GM18868 (cell line): ENCODE measurements at regions not wholly inside any gene's neighbourhood (a gene's known extent, or its start where the extent isn't known, plus 50 kb on each side); places are given as distances from the start of the nearest gene placed in this dataset.

Experiments
- ATAC-seq: cut with Tn5 transposase; IDR thresholded peaks from one replicate; pipeline ENCODE4 v1.9.1; 2021; ENCODE audit warnings: mild to moderate bottlenecking, moderate library complexity; ENCODE audit not compliant: unreplicated experiment

- ATAC-seq: no peak
These were observed 181.6 kb upstream of the RBMS3 start for GRCh38 chr3:29099296-29099695.

GRCh38 chr3:29099775-29100174, 181.1 kb upstream of the RBMS3 start:
- no peak for ATAC-seq

DNA sequence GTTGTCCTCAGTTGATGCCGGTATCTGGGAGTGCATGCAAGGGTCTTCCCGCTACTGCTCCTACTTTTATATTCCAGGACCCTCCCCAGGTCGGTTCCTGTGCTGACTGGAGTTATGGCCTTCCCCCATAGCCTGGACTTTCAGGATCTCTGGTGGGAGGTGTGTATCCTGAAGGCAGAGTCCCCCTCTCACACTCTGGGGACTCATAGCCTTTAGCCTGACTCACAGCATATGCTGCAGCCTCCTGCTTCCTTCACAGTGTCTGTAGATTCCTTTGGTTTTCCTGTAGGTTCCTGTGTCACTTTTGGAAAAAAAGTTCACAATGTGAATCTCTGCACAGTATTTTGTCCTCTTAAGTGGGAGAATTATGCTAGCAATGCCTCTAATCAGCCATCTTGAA, 180.6 kb upstream of the RBMS3 start:
- ATAC-seq: no peak

DNA sequence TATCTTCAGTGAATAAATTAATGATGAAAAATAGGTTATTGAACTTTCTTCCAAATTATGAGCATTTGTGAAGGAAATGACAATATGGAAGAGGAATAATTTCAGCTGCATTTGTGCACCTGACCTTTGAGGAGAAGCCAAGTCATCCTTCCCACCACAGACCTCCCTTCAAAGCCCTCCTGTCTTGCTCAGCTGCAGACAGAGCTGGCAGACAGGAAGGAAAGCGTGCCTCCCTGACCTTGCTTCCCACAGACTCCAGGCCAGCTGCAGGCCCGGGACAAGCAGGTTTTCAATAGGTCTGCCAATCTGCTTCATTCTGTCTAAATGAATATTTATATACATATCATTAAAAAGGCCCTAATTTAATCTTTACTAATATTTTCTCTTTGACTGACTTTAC, 152.9 kb upstream of the RBMS3 start:
- no peak for ATAC-seq

DNA sequence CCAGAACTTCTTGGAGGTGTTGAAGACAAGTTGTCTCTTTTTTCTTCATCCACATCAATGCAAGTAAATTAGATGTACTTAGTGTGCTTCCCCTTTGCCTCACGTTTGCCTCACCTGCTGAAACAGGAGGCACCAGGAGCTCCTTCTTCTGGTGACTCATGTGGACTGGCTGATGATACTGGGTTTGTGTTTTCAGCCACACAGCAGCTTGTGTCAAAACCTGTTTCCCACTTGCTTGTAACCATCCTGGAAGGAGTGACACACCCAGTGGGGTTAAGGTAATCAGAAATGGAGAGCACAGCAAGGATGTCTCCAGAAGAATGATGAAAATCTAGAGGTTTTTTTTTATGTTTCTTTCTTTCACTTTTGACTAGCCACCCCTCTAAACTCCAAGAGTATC, 143.3 kb upstream of the RBMS3 start:
- no peak for ATAC-seq

GRCh38 chr3:29138171-29138570, 142.7 kb upstream of the RBMS3 start:
- ATAC-seq: no peak

DNA sequence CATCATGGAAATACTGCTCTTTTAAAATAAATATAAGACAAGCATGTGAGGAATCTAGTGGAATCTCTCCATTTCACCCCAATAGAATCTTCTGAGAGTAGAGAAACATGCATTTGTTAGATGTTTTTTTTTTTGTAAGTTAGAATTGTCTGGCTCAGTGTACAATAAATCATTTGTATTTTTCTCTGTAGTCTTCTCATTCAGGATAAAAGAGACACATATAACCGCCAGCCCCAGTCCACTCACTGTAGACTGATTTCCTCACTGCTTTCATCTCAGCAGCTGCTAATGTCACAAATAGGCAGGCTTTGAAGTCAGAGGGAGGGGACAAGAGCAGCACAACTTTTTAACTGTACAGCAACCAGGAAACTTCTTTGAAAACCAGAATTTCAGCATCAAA, 140.2 kb upstream of the RBMS3 start:
- ATAC-seq: no peak

DNA sequence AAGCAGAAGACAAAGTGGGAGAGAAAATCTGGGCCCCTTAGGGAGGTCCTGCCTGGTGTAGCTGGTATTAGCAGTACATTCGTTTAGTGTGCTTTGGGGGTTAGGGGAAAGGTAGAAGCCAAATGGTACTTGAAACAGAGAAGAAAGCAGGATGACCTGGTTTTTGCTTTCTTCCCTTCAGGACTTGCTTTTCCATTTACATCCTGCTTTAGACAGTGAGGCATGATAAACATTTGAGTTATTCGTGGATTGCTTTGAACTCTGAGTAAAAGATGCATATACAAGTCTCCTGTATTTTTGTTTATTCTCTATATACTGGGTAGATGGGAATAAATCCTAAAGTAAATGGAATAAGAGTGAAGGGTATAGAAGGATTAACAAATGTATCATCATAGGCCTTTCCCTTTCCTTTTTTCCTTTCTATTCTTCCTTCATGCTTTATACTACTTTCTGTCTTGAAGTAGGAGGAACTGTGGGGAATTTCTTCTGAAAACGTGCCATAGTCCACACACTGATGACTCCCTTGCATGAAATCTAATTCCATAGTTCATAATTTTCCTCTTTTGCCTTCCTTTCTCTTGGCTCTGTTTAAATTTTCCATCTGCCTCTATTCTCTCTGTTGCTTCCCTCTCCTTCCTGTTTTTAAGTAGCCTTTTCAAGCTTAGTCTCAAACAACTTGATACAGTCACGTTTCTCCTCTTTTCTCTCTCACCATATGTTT, 139.5 kb upstream of the RBMS3 start:
- no peak for ATAC-seq

DNA sequence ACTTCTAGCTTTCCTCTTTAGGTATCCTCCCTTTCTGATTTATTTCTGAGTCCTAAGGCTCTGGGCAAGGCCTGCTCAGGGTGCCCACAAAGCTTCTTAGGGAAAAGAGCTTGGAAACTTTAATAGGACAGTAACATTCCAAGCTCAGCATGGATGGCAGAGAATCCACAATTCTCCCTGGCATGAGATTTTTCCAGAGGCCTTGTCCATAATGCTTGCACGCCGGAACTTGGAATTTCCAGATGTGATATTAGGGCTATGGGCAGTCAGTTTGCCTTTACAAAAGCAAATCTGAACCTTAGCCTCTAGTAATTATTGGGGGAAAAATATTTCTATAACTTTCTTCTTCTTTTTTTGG, 139.0 kb upstream of the RBMS3 start:
- ATAC-seq: no peak

- ATAC-seq: no peak
These were observed 137.7 kb upstream of the RBMS3 start for GRCh38 chr3:29143151-29143550.

DNA sequence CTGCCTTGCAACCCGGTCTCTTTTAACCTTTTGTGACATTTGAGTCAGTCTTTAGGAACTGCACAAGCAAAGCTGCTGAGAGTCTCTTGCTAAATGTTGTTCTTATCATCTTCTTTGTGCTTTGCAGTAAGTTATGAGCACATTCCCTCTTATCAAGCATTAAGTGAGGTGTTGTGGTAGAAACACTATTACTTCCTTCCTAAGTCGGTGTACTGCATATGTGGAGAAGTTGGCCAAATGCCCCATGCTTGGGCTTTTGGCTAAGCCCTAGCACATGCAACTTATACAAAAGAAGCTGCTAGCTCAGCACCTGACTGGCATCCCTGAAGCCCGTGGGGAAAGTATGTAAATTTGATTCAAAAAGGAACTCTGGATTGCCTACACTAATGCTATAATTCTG, 136.5 kb upstream of the RBMS3 start:
- no peak for ATAC-seq

GRCh38 chr3:29144807-29145206, 136.1 kb upstream of the RBMS3 start:
- ATAC-seq: no peak

DNA sequence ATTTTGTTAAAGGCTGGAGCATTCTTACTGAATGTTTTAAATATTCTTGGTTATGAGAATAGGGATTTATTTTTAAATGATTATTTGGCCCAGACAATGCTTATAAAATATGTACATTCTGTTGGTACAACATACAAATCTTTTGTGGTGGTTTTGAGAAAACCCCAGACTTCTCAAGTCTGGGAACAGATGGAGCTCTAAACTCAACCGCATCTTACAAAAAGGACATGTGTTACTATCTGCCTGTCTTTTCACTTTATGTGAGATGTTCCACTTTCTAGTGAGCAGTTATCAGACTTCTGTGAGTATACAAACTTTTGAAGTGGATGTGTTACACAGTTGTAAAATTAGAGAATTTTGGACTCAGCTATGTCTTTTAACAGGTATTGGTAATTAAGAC, 135.5 kb upstream of the RBMS3 start:
- no peak for ATAC-seq

DNA sequence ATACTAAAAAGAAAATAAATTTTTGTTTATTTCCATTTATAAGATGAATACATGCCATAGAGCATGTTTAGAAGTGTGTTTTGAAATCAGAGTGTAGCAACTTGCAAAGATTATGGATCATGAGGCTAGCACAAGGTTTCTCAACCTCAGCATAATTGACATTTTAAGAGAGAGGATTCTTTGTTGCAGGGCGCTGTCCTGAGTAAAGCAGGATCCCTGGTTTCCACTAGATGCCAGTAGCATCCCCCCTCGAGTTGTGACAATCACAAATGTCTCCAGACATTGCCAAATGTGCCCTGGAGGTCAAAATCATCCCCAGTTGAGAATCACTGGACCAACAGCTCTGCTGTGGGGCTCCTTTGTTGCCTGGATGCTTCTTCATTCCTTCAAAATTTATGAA, 128.5 kb upstream of the RBMS3 start:
- no peak for ATAC-seq

GRCh38 chr3:29153811-29154210, 127.1 kb upstream of the RBMS3 start:
- ATAC-seq: peak; percentile 74

DNA sequence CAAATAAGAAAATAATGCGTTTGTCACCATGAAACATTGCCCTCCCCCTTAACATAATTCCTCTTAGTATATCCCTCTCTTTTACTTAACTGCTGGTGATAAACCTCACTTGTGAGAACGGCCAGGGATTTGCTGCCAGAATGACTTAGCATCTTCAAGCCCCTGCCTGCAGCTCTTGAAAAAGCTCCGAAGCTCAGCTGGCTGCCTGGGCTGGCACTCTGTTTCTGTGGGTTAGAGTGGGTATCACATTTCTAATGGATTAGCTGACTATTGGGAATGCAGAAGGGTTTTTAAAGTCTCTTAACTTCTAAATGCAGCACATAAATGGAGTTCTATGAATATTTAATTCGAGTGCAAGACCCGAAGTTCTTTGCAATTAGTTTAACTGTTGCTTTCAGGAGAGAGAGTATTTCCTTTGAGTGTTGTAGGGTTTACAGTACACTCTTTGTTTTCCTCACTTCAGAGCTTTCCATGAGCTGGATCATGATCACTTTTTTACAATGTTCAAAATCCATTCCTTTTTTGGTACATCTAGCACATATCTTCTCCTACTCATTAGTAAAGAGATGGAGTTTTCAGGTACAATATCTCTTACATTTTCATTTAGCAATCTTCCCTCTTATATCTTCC, 124.7 kb upstream of the RBMS3 start:
- ATAC-seq: no peak

DNA sequence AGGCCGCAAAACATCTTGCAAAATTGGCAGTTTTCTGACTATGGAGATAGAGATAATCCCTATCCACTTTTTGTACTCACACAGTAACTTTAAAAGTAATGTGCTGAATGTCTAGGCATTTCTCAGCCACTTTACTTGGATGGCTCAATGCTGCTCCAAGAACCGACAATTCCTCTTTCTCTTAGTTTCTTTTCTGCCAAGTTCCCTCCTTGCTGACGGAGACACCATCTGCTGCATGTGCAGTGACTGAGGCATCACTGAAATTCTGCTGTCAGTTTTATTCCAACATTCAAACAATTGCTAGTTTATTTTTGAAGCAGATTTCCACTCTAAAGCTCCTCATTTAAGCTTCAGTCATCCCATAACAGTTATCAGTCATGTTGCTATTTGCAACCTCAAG, 116.0 kb upstream of the RBMS3 start:
- no peak for ATAC-seq

DNA sequence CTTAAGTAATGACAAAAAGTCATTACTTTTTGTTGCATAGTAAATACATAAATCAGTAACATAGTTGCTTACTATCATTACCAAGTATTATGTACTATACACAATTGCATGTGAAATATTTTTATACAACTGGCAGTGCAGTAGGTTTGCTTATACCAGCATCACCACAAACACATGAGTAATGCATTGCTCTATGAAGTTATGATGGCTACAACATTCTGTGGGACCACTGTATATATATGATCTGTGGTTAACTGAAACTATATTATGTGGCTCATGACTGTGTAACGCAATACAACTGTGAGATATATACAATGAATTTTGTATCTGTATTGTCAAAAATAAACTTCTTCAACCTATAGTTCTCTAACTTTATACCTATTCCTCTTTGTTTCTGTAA, 113.7 kb upstream of the RBMS3 start:
- no peak for ATAC-seq

GRCh38 chr3:29168081-29168480, 112.8 kb upstream of the RBMS3 start:
- ATAC-seq: no peak

- no peak for ATAC-seq
These were observed 112.2 kb upstream of the RBMS3 start for GRCh38 chr3:29168696-29169095.

DNA sequence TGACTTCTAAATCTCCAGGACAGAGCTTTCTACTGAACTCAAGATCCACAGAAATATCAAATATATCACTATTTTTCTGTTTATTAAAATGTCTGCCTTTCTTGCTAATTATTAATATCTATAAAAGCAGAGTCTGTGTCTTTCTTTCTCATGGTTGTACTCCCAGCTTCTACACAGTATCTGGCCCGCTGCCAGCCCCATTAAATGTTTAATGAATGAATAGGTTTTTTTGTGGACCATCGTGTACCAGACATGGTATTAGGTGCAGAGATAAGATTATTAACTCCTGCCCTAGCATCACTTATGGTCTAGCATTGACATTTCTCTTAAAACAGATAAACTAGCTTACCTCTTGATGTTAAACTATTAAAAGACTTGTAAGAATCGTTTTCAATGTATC, 111.4 kb upstream of the RBMS3 start:
- ATAC-seq: no peak

DNA sequence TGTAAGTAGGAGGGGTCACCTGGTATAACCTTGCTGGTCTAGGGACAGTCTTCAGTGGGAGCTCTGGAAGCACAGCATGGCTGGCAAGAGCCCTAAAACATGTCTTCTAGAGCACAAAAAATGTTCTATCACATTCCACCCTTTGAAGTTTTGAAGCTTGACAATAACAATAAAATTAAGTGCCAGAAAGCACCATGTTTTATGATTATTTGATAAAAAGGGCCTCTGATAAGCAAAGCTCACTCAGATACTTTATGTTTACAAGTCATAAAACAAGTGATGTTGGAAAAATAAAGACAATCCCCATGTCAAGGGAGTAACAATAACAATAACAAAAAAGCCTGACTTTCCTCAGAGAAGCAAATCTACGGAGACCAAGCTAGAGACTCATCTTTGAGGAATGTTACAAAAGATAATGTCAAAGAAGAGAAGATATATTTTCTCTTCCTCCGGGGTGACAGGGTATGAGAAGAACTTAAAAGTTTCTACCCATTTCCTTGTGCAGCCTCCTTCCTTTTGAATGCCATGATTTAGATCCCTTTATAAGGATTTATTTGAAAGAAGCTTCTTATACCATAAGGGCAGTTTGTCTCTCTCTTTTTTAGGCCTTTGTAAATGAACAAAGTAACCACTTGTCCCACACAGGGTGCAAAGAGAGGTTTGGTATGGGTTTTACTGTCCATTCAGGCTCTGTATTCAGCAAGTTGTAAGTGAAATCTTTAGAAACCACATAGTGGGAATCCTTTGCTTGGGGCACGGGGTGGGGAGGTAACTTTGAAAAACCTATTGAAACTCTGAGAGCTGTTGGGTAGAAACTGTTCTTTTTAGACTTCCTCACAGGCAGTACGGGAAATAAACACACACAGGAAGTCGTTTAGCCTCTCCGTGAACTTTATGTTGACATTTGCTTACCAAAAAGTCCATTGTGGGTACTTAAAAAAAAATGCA, 109.6 kb upstream of the RBMS3 start:
- ATAC-seq: no peak
